Right atrium auricular region (tissue), 2 donors: ENCODE measurements at regions not wholly inside any gene's neighbourhood (a gene's known extent, or its start where the extent isn't known, plus 50 kb on each side); places are given as distances from the start of the nearest gene placed in this dataset.

Source experiments
- DNase-seq: peaks from one replicate; pipeline ENCODE4 v3.0.0-alpha.2; 2019; ENCODE audit warnings: low spot score
- H3K27ac ChIP-seq, 2 donors: fragments of 200-600 bp; sonication (generic); 1 replicate in 1 of 2; 2 replicates in 1 of 2; pipeline ENCODE4 v1.5.1; 2016 to 2019
- H3K27me3 ChIP-seq, 2 donors: fragments of 200-600 bp; sonication (generic); one replicate each; pipeline versions ENCODE4 v1.5.1 to v1.6.0; 2017 to 2019
- H3K36me3 ChIP-seq: fragments of 200-600 bp; sonication (generic); one replicate; pipeline ENCODE4 v1.5.1; 2016
- H3K4me1 ChIP-seq, 2 donors: fragments of 200-600 bp; sonication (generic); one replicate each; pipeline versions ENCODE4 v1.5.1 to v1.6.0; 2017 to 2019
- H3K4me3 ChIP-seq, 2 donors: fragments of 200-600 bp; sonication (generic); 1 replicate in 1 of 2; 2 replicates in 1 of 2; pipeline ENCODE4 v1.5.1; 2017 to 2019; ENCODE audit warnings: mild to moderate bottlenecking in 1 of 2, moderate library complexity in 1 of 2
- H3K9me3 ChIP-seq, 2 donors: fragments of 200-600 bp; sonication (generic); one replicate each; pipeline ENCODE4 v1.5.1; 2019
- TF ChIP-seq, protein P1 (sequence below), 2 donors: fragments of 200-600 bp; sonication (generic); IDR thresholded peaks; one replicate each; pipeline ENCODE4 v1.5.1; 2019; ENCODE audit warnings: antibody characterized with exemption in 2 of 2

DNA sequence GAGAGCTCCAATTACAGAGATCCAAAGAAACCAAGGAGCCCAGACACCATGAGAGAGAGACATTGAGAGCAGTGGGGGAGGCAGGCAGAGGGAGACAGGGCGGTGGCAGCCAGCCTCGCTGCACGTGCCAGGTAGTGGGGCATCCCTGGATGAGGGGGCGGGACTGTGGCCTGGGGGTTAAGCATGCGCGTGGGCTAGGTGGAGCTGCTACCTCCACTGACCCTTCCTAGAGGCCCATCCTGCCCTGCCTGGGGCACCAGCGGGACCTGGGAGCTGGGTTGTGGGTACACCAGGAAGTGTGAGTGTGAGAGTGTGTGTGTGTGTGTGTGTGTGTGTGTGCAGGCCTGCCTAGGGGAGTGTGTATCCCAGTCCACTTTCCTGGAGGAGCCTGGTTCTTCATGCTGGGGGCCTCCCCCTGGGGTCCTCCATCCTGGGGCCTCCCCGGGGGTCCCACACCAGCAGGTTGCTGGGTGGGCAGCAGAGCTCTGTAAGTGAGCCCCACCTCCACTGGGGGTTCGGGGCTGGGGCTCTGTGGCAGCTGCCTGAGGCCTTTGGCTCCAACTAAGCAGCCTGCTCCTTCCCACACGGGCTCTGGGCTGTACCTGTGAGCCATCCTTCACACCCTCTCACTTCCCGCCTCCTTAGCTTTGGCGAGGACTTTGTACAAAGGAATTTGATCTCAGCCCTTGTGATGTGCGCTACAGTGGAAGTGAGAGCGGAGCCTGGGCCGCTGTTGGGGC lies 127.4 kb downstream of the IRF8 start:
- Histone ChIP-seq H3K4me3 (no peak overlapping the region), H3K4me1 (peaks cover 0 to 7% of the 10 kb centered on the region in 2 donors), H3K36me3 (no peaks in the 10 kb centered on the region), H3K27me3 (no peaks in the 10 kb centered on the region), H3K9me3 (peaks cover 5 to 36% of the 10 kb centered on the region in 2 donors), H3K27ac (no peak overlapping the region)
- DNase-seq: no peak
- TF ChIP-seq, protein P1, sequence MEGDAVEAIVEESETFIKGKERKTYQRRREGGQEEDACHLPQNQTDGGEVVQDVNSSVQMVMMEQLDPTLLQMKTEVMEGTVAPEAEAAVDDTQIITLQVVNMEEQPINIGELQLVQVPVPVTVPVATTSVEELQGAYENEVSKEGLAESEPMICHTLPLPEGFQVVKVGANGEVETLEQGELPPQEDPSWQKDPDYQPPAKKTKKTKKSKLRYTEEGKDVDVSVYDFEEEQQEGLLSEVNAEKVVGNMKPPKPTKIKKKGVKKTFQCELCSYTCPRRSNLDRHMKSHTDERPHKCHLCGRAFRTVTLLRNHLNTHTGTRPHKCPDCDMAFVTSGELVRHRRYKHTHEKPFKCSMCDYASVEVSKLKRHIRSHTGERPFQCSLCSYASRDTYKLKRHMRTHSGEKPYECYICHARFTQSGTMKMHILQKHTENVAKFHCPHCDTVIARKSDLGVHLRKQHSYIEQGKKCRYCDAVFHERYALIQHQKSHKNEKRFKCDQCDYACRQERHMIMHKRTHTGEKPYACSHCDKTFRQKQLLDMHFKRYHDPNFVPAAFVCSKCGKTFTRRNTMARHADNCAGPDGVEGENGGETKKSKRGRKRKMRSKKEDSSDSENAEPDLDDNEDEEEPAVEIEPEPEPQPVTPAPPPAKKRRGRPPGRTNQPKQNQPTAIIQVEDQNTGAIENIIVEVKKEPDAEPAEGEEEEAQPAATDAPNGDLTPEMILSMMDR (IDR thresholded peaks at IDR 0.05): no peak

DNA sequence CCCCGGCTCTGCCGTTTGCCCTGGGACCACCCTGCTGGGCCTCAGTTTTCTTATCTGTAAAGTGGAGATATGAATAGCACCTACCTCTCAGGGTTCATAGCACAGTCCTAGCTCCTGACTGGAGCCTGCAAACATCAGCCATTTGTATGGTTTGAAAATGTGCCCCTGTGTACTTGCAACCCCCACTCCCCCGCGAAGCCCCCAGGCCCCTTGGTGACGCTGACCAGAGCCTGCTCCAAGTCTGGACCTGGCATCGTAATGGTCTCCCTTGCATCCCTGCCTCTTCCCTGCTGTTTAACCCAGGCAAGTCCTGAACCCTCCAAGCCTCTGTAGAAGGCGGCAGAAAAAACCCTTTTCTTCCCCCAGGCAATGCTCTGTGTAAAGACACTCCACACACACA lies 128.0 kb downstream of the IRF8 start:
- DNase-seq: no peak
- H3K36me3 ChIP-seq: no peaks in the 10 kb centered on the region
- TF ChIP-seq, protein P1 (IDR thresholded peaks at IDR 0.05): no peak
- no peaks in the 10 kb centered on the region for H3K27me3 ChIP-seq
- H3K4me1 ChIP-seq: peaks cover 0 to 7% of the 10 kb centered on the region in 2 donors
- peaks cover 5 to 36% of the 10 kb centered on the region in 2 donors for H3K9me3 ChIP-seq
- no peak overlapping the region for H3K27ac ChIP-seq
- no peak overlapping the region for H3K4me3 ChIP-seq

GRCh38 chr16:86027373-86028126 lies 128.6 kb downstream of the IRF8 start:
- no peak overlapping the region for H3K4me3 ChIP-seq
- H3K27me3 ChIP-seq: no peaks in the 10 kb centered on the region
- TF ChIP-seq, protein P1 (IDR thresholded peaks at IDR 0.05): no peak
- H3K27ac ChIP-seq: no peak overlapping the region
- H3K4me1 ChIP-seq: peaks cover 0 to 7% of the 10 kb centered on the region in 2 donors
- H3K9me3 ChIP-seq: peaks cover 5 to 34% of the 10 kb centered on the region in 2 donors
- no peaks in the 10 kb centered on the region for H3K36me3 ChIP-seq
- DNase-seq: no peak

- H3K9me3 ChIP-seq: peaks cover 5 to 17% of the 10 kb centered on the region in 2 donors
- H3K27ac ChIP-seq: no peak overlapping the region
- no peak for DNase-seq
- no peaks in the 10 kb centered on the region for H3K27me3 ChIP-seq
- H3K4me3 ChIP-seq: no peak overlapping the region
- H3K36me3 ChIP-seq: no peaks in the 10 kb centered on the region
- TF ChIP-seq, protein P1 (IDR thresholded peaks at IDR 0.05): no peak
- peaks cover 0 to 7% of the 10 kb centered on the region in 2 donors for H3K4me1 ChIP-seq
Measured at GRCh38 chr16:86029131-86029741, 130.3 kb downstream of the IRF8 start.

- TF ChIP-seq, protein P1 (IDR thresholded peaks at IDR 0.05): no peak
- Histone ChIP-seq H3K4me1 (peaks cover 0 to 7% of the 10 kb centered on the region in 2 donors), H3K27ac (no peak overlapping the region), H3K36me3 (no peaks in the 10 kb centered on the region), H3K9me3 (peaks cover 0 to 9% of the 10 kb centered on the region in 2 donors), H3K4me3 (no peak overlapping the region), H3K27me3 (no peaks in the 10 kb centered on the region)
- DNase-seq: no peak
Measured at GRCh38 chr16:86030116-86030515, 131.2 kb downstream of the IRF8 start.
